NCI-H1105 treated with DMSO at 0.1 percent for 48 hours (cell line): ENCODE measurements at regions not wholly inside any gene's neighbourhood (a gene's known extent, or its start where the extent isn't known, plus 50 kb on each side); places are given as distances from the start of the nearest gene placed in this dataset.

ENCODE experiments used
- DNase-seq: peaks from one replicate; lab custom pipeline; 2025; lab: John Stamatoyannopoulos, UW

- DNase-seq, result no peak
Observed at GRCh38 chr6:41404182-41404845, 68.9 kb downstream of the NCR2 start.

GRCh38 chr6:41405941-41406727, 70.7 kb downstream of the NCR2 start:
- DNase-seq, result no peak

GRCh38 chr6:41406728-41407489, 71.5 kb downstream of the NCR2 start:
- no peak for DNase-seq

- DNase-seq, result no peak
Observed at GRCh38 chr6:41408576-41408975, 73.2 kb downstream of the NCR2 start.

- DNase-seq, result no peak
Observed at GRCh38 chr6:41408982-41409381, 73.6 kb downstream of the NCR2 start.

GRCh38 chr6:41409489-41409888, 74.1 kb downstream of the NCR2 start:
- DNase-seq, result no peak

- DNase-seq, result no peak
Observed at GRCh38 chr6:41411961-41412360, 76.6 kb downstream of the NCR2 start.

- DNase-seq, result no peak
Observed at GRCh38 chr6:41413250-41413649, 77.8 kb downstream of the NCR2 start.

- no peak for DNase-seq
Observed at GRCh38 chr6:41416501-41416837, 81.1 kb downstream of the NCR2 start.

- DNase-seq, result no peak
Observed at GRCh38 chr6:41418741-41419140, 83.3 kb downstream of the NCR2 start.

GRCh38 chr6:41419385-41419784, 84.0 kb downstream of the NCR2 start:
- DNase-seq, result no peak

- DNase-seq, result no peak
Observed at GRCh38 chr6:41420186-41420585, 84.8 kb downstream of the NCR2 start.

GRCh38 chr6:41422161-41422560, 86.8 kb downstream of the NCR2 start:
- peak; percentile 19 for DNase-seq

GRCh38 chr6:41423002-41423401, 87.6 kb downstream of the NCR2 start:
- no peak for DNase-seq

GRCh38 chr6:41424370-41425058, 89.1 kb downstream of the NCR2 start:
- DNase-seq, result peak; percentile 72

GRCh38 chr6:41425511-41425910, 90.1 kb downstream of the NCR2 start:
- DNase-seq, result no peak

- DNase-seq, result no peak
Observed at GRCh38 chr6:41426438-41426851, 91.0 kb downstream of the NCR2 start.

GRCh38 chr6:41426888-41427641, 91.7 kb downstream of the NCR2 start:
- DNase-seq, result no peak

GRCh38 chr6:41427642-41428335, 92.4 kb downstream of the NCR2 start:
- peak; percentile 64 for DNase-seq

- peak; percentile 59 for DNase-seq
Observed at GRCh38 chr6:41428336-41428995, 93.1 kb downstream of the NCR2 start.
